Iris pigment epithelial cell (primary cell): ENCODE measurements at regions not wholly inside any gene's neighbourhood (a gene's known extent, or its start where the extent isn't known, plus 50 kb on each side); places are given as distances from the start of the nearest gene placed in this dataset.

Experiments used
- DNase-seq: peaks from one replicate; pipeline ENCODE4 v3.0.0-alpha.2; 2011; ENCODE audit warnings: low read depth

DNA sequence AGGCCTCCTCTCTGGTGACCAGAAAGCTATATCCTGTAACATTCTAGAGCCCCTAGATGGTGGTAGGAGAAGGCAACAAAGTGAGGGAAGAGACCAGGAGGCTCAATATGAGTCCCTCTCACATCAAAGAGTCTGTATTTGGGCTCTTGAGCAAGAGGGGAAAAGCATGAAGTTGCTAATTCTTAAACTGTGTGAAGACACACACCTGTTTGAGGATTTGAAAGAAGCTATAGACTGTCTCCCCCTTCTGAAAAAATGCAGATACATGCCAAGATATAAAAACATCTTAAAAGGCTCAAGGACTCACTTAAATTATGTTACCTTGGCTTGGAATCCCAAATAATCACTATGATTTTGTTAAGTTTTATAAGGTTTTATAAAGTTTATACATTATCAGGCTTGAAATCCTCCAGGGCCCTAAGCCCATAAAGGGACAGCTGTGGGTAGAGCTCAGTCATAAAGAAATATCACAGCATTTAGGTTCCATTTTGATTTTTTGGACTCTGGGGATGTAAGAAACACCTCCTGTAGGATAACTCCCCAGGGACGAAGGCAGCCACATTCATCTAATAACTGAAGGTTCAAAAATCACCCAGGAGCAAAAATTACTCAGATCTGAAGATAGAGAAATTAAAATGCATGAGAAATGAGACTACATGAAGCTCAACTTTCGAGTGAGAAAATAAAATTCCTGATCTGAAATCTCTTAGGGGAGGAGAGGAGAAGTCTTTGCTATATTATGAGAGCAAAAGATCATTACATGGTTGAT is 136.1 kb upstream of the LGALSL start:
- DNase-seq = no peak

DNA sequence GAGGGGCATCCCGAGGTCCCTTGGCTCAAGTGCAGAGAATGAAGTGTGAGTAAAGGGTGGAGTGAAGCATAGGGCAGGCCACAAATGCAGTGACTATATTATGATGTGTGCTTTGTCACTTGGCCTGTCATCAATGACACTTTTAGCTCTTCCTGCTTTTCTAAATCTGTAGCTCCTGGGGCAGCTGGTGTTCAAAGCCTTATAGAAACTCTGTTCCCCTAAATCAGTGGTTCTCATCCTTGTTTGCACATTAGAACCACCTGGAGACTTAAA is 135.6 kb upstream of the LGALSL start:
- no peak for DNase-seq

- DNase-seq = no peak
Observed at GRCh38 chr2:64319896-64320295, 134.1 kb upstream of the LGALSL start.

- no peak for DNase-seq
Observed at GRCh38 chr2:64322433-64322832, 131.5 kb upstream of the LGALSL start.

- DNase-seq = no peak
Observed at GRCh38 chr2:64323197-64323596, 130.8 kb upstream of the LGALSL start.

- no peak for DNase-seq
Observed at GRCh38 chr2:64324746-64325410, 129.1 kb upstream of the LGALSL start.

GRCh38 chr2:64325477-64325851 is 128.5 kb upstream of the LGALSL start:
- DNase-seq = no peak

DNA sequence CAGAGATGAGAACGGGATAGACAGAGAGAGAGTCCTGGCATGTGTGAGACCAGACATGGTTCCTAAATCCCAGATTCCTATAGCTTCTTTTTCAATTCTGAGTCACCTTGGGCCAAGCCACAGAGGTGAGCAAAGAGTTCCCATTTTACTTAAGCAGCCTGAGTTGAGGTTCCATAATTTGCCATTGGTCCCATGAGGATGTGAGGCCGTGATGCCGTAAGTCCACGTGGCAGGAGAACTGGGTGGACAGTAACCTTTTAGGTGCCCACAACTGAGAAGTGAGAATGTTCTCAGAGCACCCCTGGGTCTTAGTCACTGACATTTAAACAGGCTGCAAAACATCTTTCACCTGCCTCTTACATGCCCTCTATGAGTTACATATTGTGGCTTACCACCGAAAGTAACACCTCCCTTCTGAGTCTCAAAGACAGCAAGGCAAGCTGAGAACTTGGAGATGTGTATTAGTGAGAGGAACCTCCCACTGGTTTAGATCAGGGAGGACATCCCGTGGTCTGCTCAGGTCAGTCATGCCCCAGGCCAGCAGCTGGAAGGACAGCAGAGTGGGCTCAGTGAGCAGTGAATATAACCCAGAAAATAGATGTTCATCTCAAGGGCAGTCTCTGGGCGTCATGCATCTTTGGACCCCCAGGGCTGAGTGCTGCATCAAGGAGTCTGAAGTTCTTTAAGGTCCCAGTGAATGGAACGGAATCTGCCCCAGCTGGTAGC is 127.9 kb upstream of the LGALSL start:
- no peak for DNase-seq

- DNase-seq = no peak
Observed at GRCh38 chr2:64326578-64327050, 127.3 kb upstream of the LGALSL start.

GRCh38 chr2:64327129-64327509 is 126.8 kb upstream of the LGALSL start:
- no peak for DNase-seq

GRCh38 chr2:64327510-64328414 is 126.2 kb upstream of the LGALSL start:
- DNase-seq = peak; percentile 24

DNA sequence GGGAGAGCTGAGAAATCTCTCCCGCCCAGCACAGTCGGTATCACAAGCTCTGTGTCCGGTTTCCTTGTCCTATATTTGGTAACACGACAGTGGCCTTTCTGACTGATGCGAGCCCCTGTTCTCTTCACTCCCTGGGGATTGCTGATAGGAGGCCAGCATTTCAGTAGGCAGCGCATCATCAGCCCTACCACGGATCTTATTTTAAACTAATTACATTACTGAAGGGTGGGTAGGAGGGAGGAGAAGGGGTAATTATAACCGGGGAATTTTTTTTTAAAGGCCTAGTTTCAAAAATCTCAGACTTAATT is 125.6 kb upstream of the LGALSL start:
- no peak for DNase-seq

DNA sequence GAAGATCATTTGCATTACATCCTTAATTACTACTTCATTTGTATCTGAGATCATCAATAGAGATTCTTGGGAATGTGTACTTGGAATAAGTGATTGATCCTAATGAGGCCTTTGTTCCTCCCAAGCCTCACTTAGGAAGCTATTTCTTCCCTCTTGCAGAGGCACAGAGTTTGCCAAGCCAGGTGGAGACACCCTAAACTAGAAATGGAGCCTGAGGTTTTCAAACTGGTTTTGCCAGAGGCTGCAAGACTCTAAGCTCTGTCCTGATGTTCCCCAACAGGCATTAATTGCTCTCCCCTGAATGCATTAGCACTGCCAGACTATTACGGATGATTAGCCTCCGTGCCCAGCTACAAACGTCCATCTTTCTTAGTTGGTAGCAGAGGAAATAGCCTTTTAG is 125.2 kb upstream of the LGALSL start:
- no peak for DNase-seq

DNA sequence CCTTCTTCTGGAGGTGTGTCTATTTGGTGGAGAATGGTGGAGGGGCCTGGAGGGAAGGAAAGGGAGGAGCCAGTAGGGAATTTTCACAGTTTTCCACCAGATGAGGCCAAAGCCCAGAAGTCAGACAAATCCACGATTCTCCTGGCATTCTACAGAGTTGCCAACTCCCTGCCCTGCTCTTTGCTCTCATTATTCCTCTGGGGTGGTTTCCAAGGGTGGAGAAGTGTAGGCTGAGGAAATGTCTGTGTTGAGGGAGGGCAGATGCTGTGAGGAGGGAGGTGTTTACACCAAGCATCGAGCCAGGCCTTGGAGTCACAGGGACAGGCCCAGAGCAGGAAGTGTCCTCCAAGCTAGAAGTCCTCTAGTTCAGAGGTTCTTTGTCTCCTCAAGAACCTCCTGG is 124.1 kb upstream of the LGALSL start:
- DNase-seq = peak; percentile 12

GRCh38 chr2:64330281-64331113 is 123.5 kb upstream of the LGALSL start:
- DNase-seq = peak; percentile 84

DNA sequence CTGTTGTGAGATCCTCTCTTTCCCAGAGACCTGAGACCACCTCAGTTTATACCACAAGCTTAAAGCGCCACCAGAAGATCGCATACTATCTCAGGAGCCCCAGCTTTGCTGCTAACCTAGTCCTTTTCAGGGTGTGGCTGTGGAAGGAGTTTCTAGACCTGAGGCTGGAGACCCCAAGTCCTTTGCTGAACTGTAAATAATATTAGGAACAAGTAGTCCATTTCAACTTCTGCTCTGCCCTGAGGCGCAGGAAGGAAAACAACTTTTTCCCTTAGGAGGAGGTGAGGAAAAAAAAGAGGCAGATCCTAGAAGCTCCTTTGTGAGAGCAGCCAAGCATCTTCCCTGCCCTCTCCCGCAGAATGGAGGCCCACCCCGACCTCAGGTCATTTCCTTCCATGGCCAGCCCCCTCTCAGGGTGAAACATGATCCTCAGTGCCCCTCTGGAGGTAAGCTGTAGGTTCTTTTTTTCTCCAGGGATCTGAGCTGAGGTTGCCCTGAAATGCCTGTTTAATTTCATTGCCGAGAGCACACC is 122.8 kb upstream of the LGALSL start:
- no peak for DNase-seq

- DNase-seq = no peak
Observed at GRCh38 chr2:64331849-64332699, 121.9 kb upstream of the LGALSL start.

GRCh38 chr2:64336171-64336570 is 117.8 kb upstream of the LGALSL start:
- no peak for DNase-seq

GRCh38 chr2:64337314-64337713 is 116.6 kb upstream of the LGALSL start:
- DNase-seq = no peak

DNA sequence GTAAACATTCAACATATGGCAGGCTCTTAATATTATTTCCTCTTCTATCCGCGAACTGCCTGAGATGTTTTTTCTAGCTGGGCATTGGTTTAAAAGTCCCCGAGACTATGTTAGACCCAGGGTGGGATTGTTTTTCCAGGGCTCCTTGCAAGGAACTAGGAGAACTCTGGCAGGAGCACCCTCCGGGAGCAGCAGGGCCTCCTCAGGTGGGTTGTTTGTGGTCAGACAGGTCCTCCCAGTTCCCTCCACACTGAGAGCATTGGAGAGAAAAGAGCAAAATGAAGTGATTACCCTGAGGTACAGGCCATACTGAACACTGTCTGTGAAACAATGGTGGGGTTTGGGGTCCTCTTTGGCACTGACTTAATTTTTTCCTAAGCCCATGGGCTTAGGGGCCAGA is 115.9 kb upstream of the LGALSL start:
- DNase-seq = no peak
